ENCODE measurements at regions not wholly inside any gene's neighbourhood (a gene's known extent, or its start where the extent isn't known, plus 50 kb on each side); places are given as distances from the start of the nearest gene placed in this dataset.

- Histone ChIP-seq H3K4me2 (replicated peaks; ENCODE audit: low read depth, low read length, poor library complexity, severe bottlenecking) (no peak overlapping the region), H3K9me3 (ENCODE audit: control extremely low read depth in 1 of 3, control insufficient read depth in 2 of 3, insufficient read depth in 1 of 3, low read length in 2 of 3) (peaks cover 0 to 2% (median 0%) of the 10 kb centered on the region in 3 donors), H3K79me2 (ENCODE audit: control insufficient read depth, insufficient read depth, low read length) (no peaks in the 10 kb centered on the region), H3K36me3 (replicated peaks in 1 of 2; ENCODE audit: control extremely low read depth in 1 of 2, control insufficient read depth in 1 of 2, extremely low read depth in 1 of 2, insufficient read depth in 2 of 2, low read length in 1 of 2) (no peaks in the 10 kb centered on the region), H3K4me3 (ENCODE audit: control extremely low read depth in 1 of 5, extremely low read depth in 1 of 5, insufficient read depth in 1 of 5, low read depth in 2 of 5, low read length in 4 of 5) (no peak overlapping the region), H3K9ac (ENCODE audit: low read length) (no peak overlapping the region), H3K27me3 (replicated peaks in 1 of 4; ENCODE audit: control extremely low read depth in 1 of 4, control insufficient read depth in 3 of 4, insufficient read depth in 4 of 4, low read length in 3 of 4) (no peaks in the 10 kb centered on the region), H2AFZ (ENCODE audit: insufficient read depth, low read depth, low read length, poor library complexity, severe bottlenecking) (no peak overlapping the region), H3K27ac (ENCODE audit: low read length in 2 of 2) (no peak overlapping the region), H3K4me1 (ENCODE audit: control insufficient read depth in 2 of 2, insufficient read depth in 2 of 2, low read length in 2 of 2) (no peaks in the 10 kb centered on the region), H4K20me1 (ENCODE audit: control insufficient read depth, insufficient read depth, low read length, poor library complexity, severe bottlenecking) (no peaks in the 10 kb centered on the region)
- Mint-ChIP-seq H3K27me3 (no peaks in the 10 kb centered on the region), H3K4me1 (no peaks in the 10 kb centered on the region), H3K4me3 (no peak overlapping the region), H3K27ac (no peak overlapping the region), H3K9me3 (ENCODE audit: insufficient read depth) (peaks cover 4% of the 10 kb centered on the region)
- CTCF ChIA-PET, result no interaction called here
- TF ChIP-seq EZH2 (IDR thresholded peaks at IDR 0.05; ENCODE audit: borderline replicate concordance, insufficient read depth, low read depth, low read length, poor library complexity, severe bottlenecking) (no peak), CTCF (IDR thresholded peaks at IDR 0.05) (no peak)
- no peak for ATAC-seq (ENCODE audit: low read depth)
- no peak for DNase-seq
- intact Hi-C loops (cut with micrococcal nuclease), result no loop called here
- POLR2A ChIA-PET, result no interaction called here
These were observed 505.8 kb downstream of the RAB28 start for GRCh38 chr4:12978310-12978709.

GRCh38 chr4:12975511-12975910 is 508.6 kb downstream of the RAB28 start:
- no peaks in the 10 kb centered on the region for H3K36me3 ChIP-seq (replicated peaks in 1 of 2; ENCODE audit: control extremely low read depth in 1 of 2, control insufficient read depth in 1 of 2, extremely low read depth in 1 of 2, insufficient read depth in 2 of 2, low read length in 1 of 2)
- intact Hi-C loops (cut with micrococcal nuclease), result no loop called here
- no peak for TF ChIP-seq EZH2 (IDR thresholded peaks at IDR 0.05; ENCODE audit: borderline replicate concordance, insufficient read depth, low read depth, low read length, poor library complexity, severe bottlenecking)
- no peak for TF ChIP-seq CTCF (IDR thresholded peaks at IDR 0.05)
- no peak overlapping the region for H3K4me2 ChIP-seq (replicated peaks; ENCODE audit: low read depth, low read length, poor library complexity, severe bottlenecking)
- H3K4me1 Mint-ChIP-seq, result no peaks in the 10 kb centered on the region
- POLR2A ChIA-PET, result no interaction called here
- H3K27me3 Mint-ChIP-seq, result no peaks in the 10 kb centered on the region
- no peak overlapping the region for H3K9ac ChIP-seq (ENCODE audit: low read length)
- no peak overlapping the region for H2AFZ ChIP-seq (ENCODE audit: insufficient read depth, low read depth, low read length, poor library complexity, severe bottlenecking)
- CTCF ChIA-PET, result no interaction called here
- ATAC-seq (ENCODE audit: low read depth) (no peak), DNase-seq (no peak)
- H3K27ac Mint-ChIP-seq, result no peak overlapping the region
- H3K27me3 ChIP-seq (replicated peaks in 1 of 4; ENCODE audit: control extremely low read depth in 1 of 4, control insufficient read depth in 3 of 4, insufficient read depth in 4 of 4, low read length in 3 of 4), result no peaks in the 10 kb centered on the region
- H4K20me1 ChIP-seq (ENCODE audit: control insufficient read depth, insufficient read depth, low read length, poor library complexity, severe bottlenecking), result no peaks in the 10 kb centered on the region
- 86% methylated on average over 2 of the region's 3 CpGs for WGBS (ENCODE audit: insufficient coverage)
- H3K79me2 ChIP-seq (ENCODE audit: control insufficient read depth, insufficient read depth, low read length), result no peaks in the 10 kb centered on the region
- H3K4me3 ChIP-seq (ENCODE audit: control extremely low read depth in 1 of 5, extremely low read depth in 1 of 5, insufficient read depth in 1 of 5, low read depth in 2 of 5, low read length in 4 of 5), result no peak overlapping the region
- H3K4me1 ChIP-seq (ENCODE audit: control insufficient read depth in 2 of 2, insufficient read depth in 2 of 2, low read length in 2 of 2), result no peaks in the 10 kb centered on the region
- no peak overlapping the region for H3K4me3 Mint-ChIP-seq
- H3K9me3 Mint-ChIP-seq (ENCODE audit: insufficient read depth), result no peaks in the 10 kb centered on the region
- peaks cover 0 to 2% (median 0%) of the 10 kb centered on the region in 3 donors for H3K9me3 ChIP-seq (ENCODE audit: control extremely low read depth in 1 of 3, control insufficient read depth in 2 of 3, insufficient read depth in 1 of 3, low read length in 2 of 3)
- no peak overlapping the region for H3K27ac ChIP-seq (ENCODE audit: low read length in 2 of 2)

Data from B cell (primary cell).